GM21737 (cell line): ENCODE measurements at regions not wholly inside any gene's neighbourhood (a gene's known extent, or its start where the extent isn't known, plus 50 kb on each side); places are given as distances from the start of the nearest gene placed in this dataset.

ENCODE experiments used
- ATAC-seq: cut with Tn5 transposase; IDR thresholded peaks from one replicate; pipeline ENCODE4 v1.9.1; 2021; ENCODE audit warnings: mild to moderate bottlenecking, moderate library complexity; ENCODE audit not compliant: unreplicated experiment

GRCh38 chr14:48914921-48915320, 671.3 kb downstream of the RPS29 start:
- ATAC-seq, result no peak

- no peak for ATAC-seq
Measured at GRCh38 chr14:48914382-48914781, 671.8 kb downstream of the RPS29 start.

GRCh38 chr14:48900565-48900964, 685.6 kb downstream of the RPS29 start:
- no peak for ATAC-seq

- ATAC-seq, result no peak
Measured at GRCh38 chr14:48890333-48890732, 695.8 kb downstream of the RPS29 start.

- no peak for ATAC-seq
Measured at GRCh38 chr14:48876806-48877340, 709.3 kb downstream of the RPS29 start.

- ATAC-seq, result no peak
Measured at GRCh38 chr14:48874711-48875110, 711.5 kb downstream of the RPS29 start.

- no peak for ATAC-seq
Measured at GRCh38 chr14:48857366-48857765, 728.8 kb downstream of the RPS29 start.

GRCh38 chr14:48853159-48853558, 733.0 kb downstream of the RPS29 start:
- ATAC-seq, result no peak

GRCh38 chr14:48849741-48850322, 736.3 kb downstream of the RPS29 start:
- ATAC-seq, result no peak

GRCh38 chr14:48842785-48843184, 743.4 kb downstream of the RPS29 start:
- ATAC-seq, result no peak

- no peak for ATAC-seq
Measured at GRCh38 chr14:48826058-48826457, 760.1 kb downstream of the RPS29 start.

GRCh38 chr14:48814562-48814961, 771.6 kb downstream of the RPS29 start:
- no peak for ATAC-seq

GRCh38 chr14:48805315-48805714, 780.9 kb downstream of the RPS29 start:
- ATAC-seq, result no peak

- no peak for ATAC-seq
Measured at GRCh38 chr14:48792376-48793024, 793.7 kb downstream of the RPS29 start.

- ATAC-seq, result no peak
Measured at GRCh38 chr14:48788771-48789170, 797.4 kb downstream of the RPS29 start.

- no peak for ATAC-seq
Measured at GRCh38 chr14:48786498-48786897, 799.7 kb downstream of the RPS29 start.

GRCh38 chr14:48771717-48772116, 814.5 kb downstream of the RPS29 start:
- no peak for ATAC-seq

- ATAC-seq, result no peak
Measured at GRCh38 chr14:48751293-48751692, 834.9 kb downstream of the RPS29 start.

- no peak for ATAC-seq
Measured at GRCh38 chr14:48748151-48748675, 838.0 kb downstream of the RPS29 start.

- no peak for ATAC-seq
Measured at GRCh38 chr14:48747561-48748089, 838.6 kb downstream of the RPS29 start.

GRCh38 chr14:48744202-48744601, 842.0 kb downstream of the RPS29 start:
- no peak for ATAC-seq
